Liver (tissue), 8 donors: ENCODE measurements at regions not wholly inside any gene's neighbourhood (a gene's known extent, or its start where the extent isn't known, plus 50 kb on each side); places are given as distances from the start of the nearest gene placed in this dataset.

Source experiments
- DNase-seq: peaks from one replicate; pipeline ENCODE4 v3.0.0-alpha.2; 2017; ENCODE audit warnings: low spot score
- H3K27ac ChIP-seq, 2 donors: one replicate each; pipeline ENCODE4 v1.7.0; 2013; ENCODE audit warnings: inconsistent platforms in 2 of 2, low read length in 2 of 2, control low read depth in 1 of 2, low read depth in 1 of 2, mild to moderate bottlenecking in 1 of 2
- H3K27me3 ChIP-seq, 4 donors: one replicate each; pipeline versions ENCODE4 v1.6.1 to v1.7.0; 2013; ENCODE audit warnings: low read length in 3 of 4, inconsistent platforms in 1 of 4, mild to moderate bottlenecking in 1 of 4, moderate library complexity in 1 of 4; ENCODE audit not compliant: control insufficient read depth in 4 of 4, insufficient read depth in 4 of 4
- H3K36me3 ChIP-seq, 4 donors: one replicate each; pipeline versions ENCODE4 v1.6.1 to v1.7.0; 2013; ENCODE audit warnings: low read length in 3 of 4, mild to moderate bottlenecking in 3 of 4, low read depth in 1 of 4, moderate library complexity in 1 of 4; ENCODE audit not compliant: control insufficient read depth in 4 of 4, insufficient read depth in 3 of 4
- H3K4me1 ChIP-seq, 4 donors: one replicate each; pipeline versions ENCODE4 v1.6.1 to v1.7.0; 2013; ENCODE audit warnings: low read length in 3 of 4, mild to moderate bottlenecking in 3 of 4, moderate library complexity in 1 of 4; ENCODE audit not compliant: control insufficient read depth in 4 of 4, insufficient read depth in 4 of 4
- H3K4me3 ChIP-seq, 3 donors: one replicate each; pipeline versions ENCODE4 v1.6.1 to v1.7.0; 2013; ENCODE audit warnings: low read length in 3 of 3, control low read depth in 1 of 3, low read depth in 1 of 3, mild to moderate bottlenecking in 1 of 3
- H3K9ac ChIP-seq, 2 donors: one replicate each; pipeline ENCODE4 v1.7.0; 2013; ENCODE audit warnings: low read length in 2 of 2, mild to moderate bottlenecking in 2 of 2, moderate library complexity in 2 of 2, control low read depth in 1 of 2, low read depth in 1 of 2
- H3K9me3 ChIP-seq, 4 donors: one replicate each; pipeline versions ENCODE4 v1.6.1 to v1.7.0; 2013; ENCODE audit warnings: low read length in 3 of 4; ENCODE audit not compliant: control insufficient read depth in 4 of 4
- ATF3 ChIP-seq: IDR thresholded peaks from 2 replicates; pipeline ENCODE4 v1.6.1; 2016; ENCODE audit warnings: antibody characterized with exemption
- CTCF ChIP-seq: fragments of 150-350 bp; IDR thresholded peaks from 2 replicates; pipeline ENCODE4 v1.5.1; 2017; ENCODE audit warnings: improper control_type of control experiment, low read depth, low read length; ENCODE audit not compliant: missing input control
- EGR1 ChIP-seq, 2 donors: IDR thresholded peaks; 2 replicates each; pipeline ENCODE4 v1.6.1; 2016 to 2018; ENCODE audit warnings: antibody characterized with exemption in 2 of 2, low read depth in 2 of 2
- FOXA1 ChIP-seq: IDR thresholded peaks from 2 replicates; pipeline ENCODE4 v1.6.1; 2016; ENCODE audit warnings: antibody characterized with exemption
- FOXA2 ChIP-seq: IDR thresholded peaks from 2 replicates; pipeline ENCODE4 v1.6.1; 2016; ENCODE audit warnings: antibody characterized with exemption
- GABPA ChIP-seq, 2 donors: IDR thresholded peaks in 1 of 2; conservative IDR thresholded peaks in 1 of 2; 2 replicates each; pipeline ENCODE4 v1.6.1; 2016; ENCODE audit warnings: antibody characterized with exemption in 2 of 2, mild to moderate bottlenecking in 1 of 2, moderate library complexity in 1 of 2
- HNF4A ChIP-seq, 2 donors: conservative IDR thresholded peaks; 2 replicates each; pipeline ENCODE4 v1.6.1; 2016; ENCODE audit warnings: antibody characterized with exemption in 2 of 2, mild to moderate bottlenecking in 2 of 2
- HNF4G ChIP-seq: IDR thresholded peaks from 2 replicates; pipeline ENCODE4 v1.6.1; 2016; ENCODE audit warnings: antibody characterized with exemption
- JUND ChIP-seq, 2 donors: IDR thresholded peaks; 2 replicates each; pipeline ENCODE4 v1.6.1; 2016; ENCODE audit warnings: antibody characterized with exemption in 2 of 2
- MAX ChIP-seq: IDR thresholded peaks from 2 replicates; pipeline ENCODE4 v1.6.1; 2016; ENCODE audit warnings: antibody characterized with exemption
- NR2F2 ChIP-seq: IDR thresholded peaks from 2 replicates; pipeline ENCODE4 v1.6.1; 2016; ENCODE audit warnings: antibody characterized with exemption
- RAD21 ChIP-seq, 2 donors: IDR thresholded peaks; 2 replicates each; pipeline ENCODE4 v1.6.1; 2016; ENCODE audit warnings: antibody characterized with exemption in 2 of 2, mild to moderate bottlenecking in 2 of 2
- REST ChIP-seq: IDR thresholded peaks from 2 replicates; pipeline ENCODE4 v1.6.1; 2016; ENCODE audit warnings: antibody characterized with exemption, mild to moderate bottlenecking
- RXRA ChIP-seq, 2 donors: IDR thresholded peaks; 2 replicates each; pipeline ENCODE4 v1.6.1; 2017 to 2018; ENCODE audit warnings: antibody characterized with exemption in 2 of 2, mild to moderate bottlenecking in 1 of 2
- SP1 ChIP-seq: IDR thresholded peaks from 2 replicates; pipeline ENCODE4 v1.6.1; 2018; ENCODE audit warnings: antibody characterized with exemption, mild to moderate bottlenecking
- TAF1 ChIP-seq: conservative IDR thresholded peaks from 2 replicates; pipeline ENCODE4 v1.6.1; 2016; ENCODE audit warnings: antibody characterized with exemption, mild to moderate bottlenecking
- YY1 ChIP-seq: IDR thresholded peaks from 2 replicates; pipeline ENCODE4 v1.6.1; 2016; ENCODE audit warnings: antibody characterized with exemption, mild to moderate bottlenecking
- ZBTB33 ChIP-seq: IDR thresholded peaks from 2 replicates; pipeline ENCODE4 v1.6.1; 2016; ENCODE audit warnings: antibody characterized with exemption
- WGBS: extraction: QIAGEN DNeasy Blood & Tissue Kit; methylation state at CpG from one replicate; pipeline ENCODE4 v1.1.7; 2013; 5-methylcytosine and 5-hydroxymethylcytosine counted together
- donor health status: healthy.
- donor health status: healthy.
- donor health status: healthy.
- donor health status: healthy.
- donor health status: healthy.

GRCh38 chrX:126697091-126697490 lies 122.4 kb upstream of the PRR32 start:
- Histone ChIP-seq H3K4me1 (no peaks in the 10 kb centered on the region), H3K4me3 (no peak overlapping the region), H3K27me3 (peaks cover 0 to 2% (median 0%) of the 10 kb centered on the region in 4 donors), H3K27ac (no peak overlapping the region), H3K9ac (no peak overlapping the region), H3K36me3 (no peaks in the 10 kb centered on the region), H3K9me3 (no peaks in the 10 kb centered on the region)
- no peak for DNase-seq
- no peak for TF ChIP-seq HNF4A (conservative IDR thresholded peaks at IDR 0.05)
- TF ChIP-seq HNF4G, result no peak
- TF ChIP-seq CTCF, result no peak
- TF ChIP-seq FOXA2, result no peak
- no peak for TF ChIP-seq YY1
- TF ChIP-seq FOXA1, result no peak
- TF ChIP-seq REST, result no peak
- no peak for TF ChIP-seq NR2F2
- no peak for TF ChIP-seq JUND (IDR thresholded peaks at IDR 0.05)
- no peak for TF ChIP-seq SP1
- TF ChIP-seq EGR1 (IDR thresholded peaks at IDR 0.05; ENCODE audit: low read depth in 2 of 2), result no peak
- no peak for TF ChIP-seq ZBTB33
- no peak for TF ChIP-seq RAD21 (IDR thresholded peaks at IDR 0.05)
- TF ChIP-seq MAX, result no peak
- no peak for TF ChIP-seq RXRA (IDR thresholded peaks at IDR 0.05)
- no peak for TF ChIP-seq GABPA (IDR thresholded peaks at IDR 0.05 in 1 of 2, conservative IDR thresholded peaks at IDR 0.05 in 1 of 2)
- TF ChIP-seq TAF1, result no peak
- TF ChIP-seq ATF3, result no peak
- 66% methylated on average over 2 of the region's 2 CpGs for WGBS

- H3K9me3 ChIP-seq, result no peaks in the 10 kb centered on the region
- H3K4me3 ChIP-seq, result no peak overlapping the region
- no peaks in the 10 kb centered on the region for H3K36me3 ChIP-seq
- no peaks in the 10 kb centered on the region for H3K4me1 ChIP-seq
- no peak overlapping the region for H3K27ac ChIP-seq
- no peaks in the 10 kb centered on the region for H3K27me3 ChIP-seq
- 44% methylated on average over 2 of the region's 2 CpGs for WGBS
- H3K9ac ChIP-seq, result no peak overlapping the region
- DNase-seq, result no peak
- no peak for TF ChIP-seq JUND (IDR thresholded peaks at IDR 0.05)
- no peak for TF ChIP-seq HNF4A (conservative IDR thresholded peaks at IDR 0.05)
- no peak for TF ChIP-seq NR2F2
- TF ChIP-seq FOXA2, result no peak
- no peak for TF ChIP-seq TAF1
Measured at GRCh38 chrX:126701380-126701779, 118.1 kb upstream of the PRR32 start.
